NCI-H1092 (cell line): ENCODE measurements at regions not wholly inside any gene's neighbourhood (a gene's known extent, or its start where the extent isn't known, plus 50 kb on each side); places are given as distances from the start of the nearest gene placed in this dataset.
"Not testable (repeated sequence)": the region's sequence is repeated elsewhere in the genome, so short reads cannot be mapped to it uniquely, and the experiment has no call there.

Source experiments
- DNase-seq: peaks from one replicate; lab custom pipeline; 2025; lab: John Stamatoyannopoulos, UW

- not testable (repeated sequence) for DNase-seq
These were observed 210.3 kb upstream of the ELL2 start for GRCh38 chr5:96171973-96172372.

GRCh38 chr5:96170481-96171125 is 209.0 kb upstream of the ELL2 start:
- DNase-seq: not testable (repeated sequence)

- DNase-seq: not testable (repeated sequence)
These were observed 207.2 kb upstream of the ELL2 start for GRCh38 chr5:96168833-96169232.

GRCh38 chr5:96159043-96159442 is 197.4 kb upstream of the ELL2 start:
- DNase-seq: no peak

GRCh38 chr5:96157841-96158291 is 196.2 kb upstream of the ELL2 start:
- DNase-seq: no peak

- no peak for DNase-seq
These were observed 195.6 kb upstream of the ELL2 start for GRCh38 chr5:96157077-96157780.

- no peak for DNase-seq
These were observed 193.5 kb upstream of the ELL2 start for GRCh38 chr5:96155147-96155546.

GRCh38 chr5:96151891-96152290 is 190.2 kb upstream of the ELL2 start:
- no peak for DNase-seq

GRCh38 chr5:96150007-96150406 is 188.4 kb upstream of the ELL2 start:
- no peak for DNase-seq

- no peak for DNase-seq
These were observed 187.9 kb upstream of the ELL2 start for GRCh38 chr5:96149546-96149945.

- no peak for DNase-seq
These were observed 187.4 kb upstream of the ELL2 start for GRCh38 chr5:96149021-96149420.

GRCh38 chr5:96148376-96148775 is 186.7 kb upstream of the ELL2 start:
- DNase-seq: no peak

- no peak for DNase-seq
These were observed 186.2 kb upstream of the ELL2 start for GRCh38 chr5:96147866-96148265.

GRCh38 chr5:96146675-96147074 is 185.0 kb upstream of the ELL2 start:
- DNase-seq: no peak

- no peak for DNase-seq
These were observed 182.6 kb upstream of the ELL2 start for GRCh38 chr5:96144289-96144688.

- no peak for DNase-seq
These were observed 181.8 kb upstream of the ELL2 start for GRCh38 chr5:96143450-96143849.

- no peak for DNase-seq
These were observed 181.3 kb upstream of the ELL2 start for GRCh38 chr5:96142786-96143434.

GRCh38 chr5:96142184-96142781 is 180.6 kb upstream of the ELL2 start:
- DNase-seq: no peak

- DNase-seq: no peak
These were observed 180.1 kb upstream of the ELL2 start for GRCh38 chr5:96141749-96142148.

GRCh38 chr5:96140496-96140895 is 178.8 kb upstream of the ELL2 start:
- DNase-seq: no peak

- no peak for DNase-seq
These were observed 178.4 kb upstream of the ELL2 start for GRCh38 chr5:96140084-96140483.

- no peak for DNase-seq
These were observed 173.2 kb upstream of the ELL2 start for GRCh38 chr5:96134886-96135285.
